Upper lobe of left lung (tissue), 6 donors: ENCODE measurements at regions not wholly inside any gene's neighbourhood (a gene's known extent, or its start where the extent isn't known, plus 50 kb on each side); places are given as distances from the start of the nearest gene placed in this dataset.

Experiments
- ATAC-seq, 2 donors: fragments of 200-7000 bp; cut with Tn5 transposase; one replicate each; pipeline ENCODE4 v1.9.1; 2022; ENCODE audit warnings: mild to moderate bottlenecking in 2 of 2, moderate library complexity in 2 of 2; ENCODE audit not compliant: low FRiP score in 2 of 2
- DNase-seq, 2 donors: peaks; one replicate each; pipeline ENCODE4 v3.0.0-alpha.2; 2019 to 2020
- H3K27ac ChIP-seq, 4 donors: fragments of 200-600 bp; sonication (generic); one replicate each; pipeline ENCODE4 v1.5.1; 2016 to 2019
- H3K27me3 ChIP-seq, 4 donors: fragments of 200-600 bp; sonication (generic); one replicate each; pipeline ENCODE4 v1.5.1; 2017 to 2019
- H3K36me3 ChIP-seq, 4 donors: fragments of 200-600 bp; sonication (generic); one replicate each; pipeline ENCODE4 v1.5.1; 2016 to 2019
- H3K4me1 ChIP-seq, 4 donors: fragments of 200-600 bp; sonication (generic); one replicate each; pipeline ENCODE4 v1.5.1; 2018 to 2019
- H3K4me3 ChIP-seq, 4 donors: fragments of 200-600 bp; sonication (generic); one replicate each; pipeline ENCODE4 v1.5.1; 2017 to 2019; ENCODE audit warnings: mild to moderate bottlenecking in 2 of 4, moderate library complexity in 1 of 4
- H3K9me3 ChIP-seq, 4 donors: fragments of 200-600 bp; sonication (generic); one replicate each; pipeline ENCODE4 v1.5.1; 2018 to 2019
- EP300 ChIP-seq, 4 donors: sonication (generic); formaldehyde crosslinking; IDR thresholded peaks; one replicate each; pipeline ENCODE4 v1.5.1; 2017; ENCODE audit warnings: antibody characterized with exemption in 4 of 4, control low read depth in 2 of 4
- POLR2A ChIP-seq, 4 donors: fragments of 450-650 bp; IDR thresholded peaks; one replicate each; pipeline ENCODE4 v1.5.1; 2016 to 2017; ENCODE audit warnings: antibody characterized with exemption in 4 of 4, mild to moderate bottlenecking in 2 of 4
- POLR2AphosphoS5 ChIP-seq, 2 donors: sonication (generic); formaldehyde crosslinking; IDR thresholded peaks; one replicate each; pipeline ENCODE4 v1.5.1; 2017; ENCODE audit warnings: antibody characterized with exemption in 2 of 2
- WGBS, 2 donors: methylation state at CpG; one replicate each; pipeline ENCODE4 v1.1.5; 2017 to 2018; 5-methylcytosine and 5-hydroxymethylcytosine counted together
- TF ChIP-seq, protein P1 (sequence below), 6 experiments: fragments of 450-650 bp in 4 of 6; fragments of 200-600 bp in 2 of 6; sonication (generic) in 2 of 6; IDR thresholded peaks; one replicate each; pipeline ENCODE4 v1.5.1; 2016 to 2019; ENCODE audit warnings: antibody characterized with exemption in 6 of 6
- donor health status: DM: no; HTN: no; CAD: no; lungs with moderate emphysema.
- donor health status: DM: no; HTN: yes; CAD: no; lungs with severe emphysema.

DNA sequence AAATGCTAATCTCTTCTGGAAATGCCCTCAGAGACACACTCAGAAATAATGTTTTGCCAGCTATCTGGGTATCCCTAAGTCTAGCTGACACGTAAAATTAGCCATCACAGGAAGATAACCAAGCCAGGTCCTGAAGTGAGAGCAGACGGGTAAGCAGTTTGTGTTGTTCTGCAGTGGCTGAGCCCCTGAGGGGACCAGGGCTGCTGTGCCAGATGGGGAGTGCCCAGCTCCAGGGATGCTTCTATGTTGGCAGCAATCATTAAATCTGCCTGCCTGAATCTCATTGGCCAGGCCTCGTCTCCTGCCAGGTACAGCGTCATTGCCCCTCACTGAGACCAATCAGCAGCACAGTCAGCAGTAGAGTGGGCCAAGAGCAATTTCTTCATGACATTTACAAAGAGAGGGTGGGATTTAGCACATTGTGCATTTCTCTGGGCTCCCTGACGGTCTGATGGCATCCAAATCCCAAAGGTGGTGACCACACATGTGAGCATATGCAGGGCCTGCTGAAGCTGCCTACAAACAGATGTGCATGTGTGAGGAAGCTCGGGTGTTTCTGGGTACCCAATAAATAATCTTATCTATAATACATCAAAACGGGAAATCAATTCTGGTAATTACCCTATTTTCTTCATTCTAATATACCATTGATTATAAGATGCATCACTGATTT, 58.7 kb upstream of the LRRN2 start:
- H3K27ac ChIP-seq = no peak overlapping the region
- WGBS, 2 donors = 86% methylated on average over 7 of the region's 7 CpGs
- TF ChIP-seq, protein P1, sequence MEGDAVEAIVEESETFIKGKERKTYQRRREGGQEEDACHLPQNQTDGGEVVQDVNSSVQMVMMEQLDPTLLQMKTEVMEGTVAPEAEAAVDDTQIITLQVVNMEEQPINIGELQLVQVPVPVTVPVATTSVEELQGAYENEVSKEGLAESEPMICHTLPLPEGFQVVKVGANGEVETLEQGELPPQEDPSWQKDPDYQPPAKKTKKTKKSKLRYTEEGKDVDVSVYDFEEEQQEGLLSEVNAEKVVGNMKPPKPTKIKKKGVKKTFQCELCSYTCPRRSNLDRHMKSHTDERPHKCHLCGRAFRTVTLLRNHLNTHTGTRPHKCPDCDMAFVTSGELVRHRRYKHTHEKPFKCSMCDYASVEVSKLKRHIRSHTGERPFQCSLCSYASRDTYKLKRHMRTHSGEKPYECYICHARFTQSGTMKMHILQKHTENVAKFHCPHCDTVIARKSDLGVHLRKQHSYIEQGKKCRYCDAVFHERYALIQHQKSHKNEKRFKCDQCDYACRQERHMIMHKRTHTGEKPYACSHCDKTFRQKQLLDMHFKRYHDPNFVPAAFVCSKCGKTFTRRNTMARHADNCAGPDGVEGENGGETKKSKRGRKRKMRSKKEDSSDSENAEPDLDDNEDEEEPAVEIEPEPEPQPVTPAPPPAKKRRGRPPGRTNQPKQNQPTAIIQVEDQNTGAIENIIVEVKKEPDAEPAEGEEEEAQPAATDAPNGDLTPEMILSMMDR (IDR thresholded peaks at IDR 0.05) = no peak
- TF ChIP-seq POLR2AphosphoS5 (IDR thresholded peaks at IDR 0.05) (no peak), EP300 (IDR thresholded peaks at IDR 0.05) (no peak), POLR2A (IDR thresholded peaks at IDR 0.05) (no peak)
- H3K4me3 ChIP-seq = no peak overlapping the region
- H3K4me1 ChIP-seq = no peaks in the 10 kb centered on the region
- no peaks in the 10 kb centered on the region for H3K36me3 ChIP-seq
- no peaks in the 10 kb centered on the region for H3K27me3 ChIP-seq
- peak in 1 of 2 donors; percentile 43 for ATAC-seq
- DNase-seq = no peak
- H3K9me3 ChIP-seq = no peaks in the 10 kb centered on the region

- TF ChIP-seq, protein P1 (IDR thresholded peaks at IDR 0.05) = peak; percentile 53 to 95 (median 66)
- no peak for TF ChIP-seq EP300 (IDR thresholded peaks at IDR 0.05)
- Histone ChIP-seq H3K27ac (no peak overlapping the region), H3K4me1 (no peaks in the 10 kb centered on the region), H3K9me3 (no peaks in the 10 kb centered on the region), H3K4me3 (no peak overlapping the region), H3K36me3 (no peaks in the 10 kb centered on the region), H3K27me3 (no peaks in the 10 kb centered on the region)
- ATAC-seq (peak in 1 of 2 donors; percentile 76), DNase-seq (peak in 1 of 2 donors; percentile 30)
Measured at GRCh38 chr1:204746838-204747442, 61.4 kb upstream of the LRRN2 start.

GRCh38 chr1:204751480-204751879, 65.9 kb upstream of the LRRN2 start:
- ATAC-seq (no peak), DNase-seq (no peak)
- no peak for TF ChIP-seq POLR2A (IDR thresholded peaks at IDR 0.05)
- no peak for TF ChIP-seq POLR2AphosphoS5 (IDR thresholded peaks at IDR 0.05)
- TF ChIP-seq, protein P1 (IDR thresholded peaks at IDR 0.05) = no peak
- no peak for TF ChIP-seq EP300 (IDR thresholded peaks at IDR 0.05)
- WGBS, 2 donors = 50 to 54% methylated on average over 6 of the region's 6 CpGs
- no peak overlapping the region for H3K4me3 ChIP-seq
- no peaks in the 10 kb centered on the region for H3K4me1 ChIP-seq
- H3K36me3 ChIP-seq = no peaks in the 10 kb centered on the region
- no peaks in the 10 kb centered on the region for H3K9me3 ChIP-seq
- no peak overlapping the region for H3K27ac ChIP-seq
- no peaks in the 10 kb centered on the region for H3K27me3 ChIP-seq

GRCh38 chr1:204751883-204752687, 66.5 kb upstream of the LRRN2 start:
- Histone ChIP-seq H3K27me3 (no peaks in the 10 kb centered on the region), H3K36me3 (no peaks in the 10 kb centered on the region), H3K27ac (no peak overlapping the region), H3K4me3 (no peak overlapping the region), H3K9me3 (no peaks in the 10 kb centered on the region), H3K4me1 (no peaks in the 10 kb centered on the region)
- WGBS, 2 donors = 88 to 95% methylated on average over 3 to 20 of the region's 24 CpGs
- DNase-seq = peak in 1 of 2 donors; percentile 66
- TF ChIP-seq EP300 (IDR thresholded peaks at IDR 0.05) (no peak), POLR2AphosphoS5 (IDR thresholded peaks at IDR 0.05) (no peak), POLR2A (IDR thresholded peaks at IDR 0.05) (no peak)
- ATAC-seq = no peak

GRCh38 chr1:204752688-204753040, 67.1 kb upstream of the LRRN2 start:
- Histone ChIP-seq H3K36me3 (no peaks in the 10 kb centered on the region), H3K27ac (no peak overlapping the region), H3K4me3 (no peak overlapping the region), H3K27me3 (no peaks in the 10 kb centered on the region), H3K9me3 (no peaks in the 10 kb centered on the region), H3K4me1 (no peaks in the 10 kb centered on the region)
- TF ChIP-seq EP300 (IDR thresholded peaks at IDR 0.05) (no peak), POLR2AphosphoS5 (IDR thresholded peaks at IDR 0.05) (no peak), POLR2A (IDR thresholded peaks at IDR 0.05) (no peak)
- TF ChIP-seq, protein P1 (IDR thresholded peaks at IDR 0.05) = no peak
- 84 to 88% methylated on average over 6 of the region's 6 CpGs for WGBS, 2 donors
- ATAC-seq (no peak), DNase-seq (no peak)
